ENCODE measurements at regions not wholly inside any gene's neighbourhood (a gene's known extent, or its start where the extent isn't known, plus 50 kb on each side); places are given as distances from the start of the nearest gene placed in this dataset.

DNA sequence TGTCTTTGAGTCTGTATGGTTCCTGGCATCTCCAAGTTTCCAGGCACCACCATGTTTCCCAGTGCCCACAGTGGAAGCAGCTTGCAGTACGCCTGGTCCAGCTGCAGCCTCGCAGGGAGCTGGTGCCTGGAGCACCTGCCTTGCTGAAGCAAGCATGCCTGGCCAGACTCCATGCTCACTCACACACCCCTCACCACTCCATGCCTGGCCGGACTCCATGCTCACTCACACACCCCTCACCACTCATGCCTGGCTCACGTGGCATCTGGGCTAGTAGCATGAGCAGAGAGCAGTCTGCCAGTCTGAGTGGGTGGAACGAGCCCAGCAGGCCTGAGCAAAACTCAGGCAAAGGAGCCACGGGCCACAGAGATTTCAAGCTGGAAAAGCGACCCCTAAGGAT, 214.3 kb downstream of the TFAP2C start:
- TF ChIP-seq, protein P1, sequence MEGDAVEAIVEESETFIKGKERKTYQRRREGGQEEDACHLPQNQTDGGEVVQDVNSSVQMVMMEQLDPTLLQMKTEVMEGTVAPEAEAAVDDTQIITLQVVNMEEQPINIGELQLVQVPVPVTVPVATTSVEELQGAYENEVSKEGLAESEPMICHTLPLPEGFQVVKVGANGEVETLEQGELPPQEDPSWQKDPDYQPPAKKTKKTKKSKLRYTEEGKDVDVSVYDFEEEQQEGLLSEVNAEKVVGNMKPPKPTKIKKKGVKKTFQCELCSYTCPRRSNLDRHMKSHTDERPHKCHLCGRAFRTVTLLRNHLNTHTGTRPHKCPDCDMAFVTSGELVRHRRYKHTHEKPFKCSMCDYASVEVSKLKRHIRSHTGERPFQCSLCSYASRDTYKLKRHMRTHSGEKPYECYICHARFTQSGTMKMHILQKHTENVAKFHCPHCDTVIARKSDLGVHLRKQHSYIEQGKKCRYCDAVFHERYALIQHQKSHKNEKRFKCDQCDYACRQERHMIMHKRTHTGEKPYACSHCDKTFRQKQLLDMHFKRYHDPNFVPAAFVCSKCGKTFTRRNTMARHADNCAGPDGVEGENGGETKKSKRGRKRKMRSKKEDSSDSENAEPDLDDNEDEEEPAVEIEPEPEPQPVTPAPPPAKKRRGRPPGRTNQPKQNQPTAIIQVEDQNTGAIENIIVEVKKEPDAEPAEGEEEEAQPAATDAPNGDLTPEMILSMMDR (IDR thresholded peaks at IDR 0.05; ENCODE audit: control extremely low read depth, extremely low read depth, low read depth, missing control alignments), result no peak
- no peak for DNase-seq (ENCODE audit: extremely low spot score)
- CTCF ChIA-PET, result interaction anchor here (1.5 kb wide), 1 partner anchor 10 kb away, joined by 5 read pairs; no protein-coding TSS in a partner anchor
- POLR2A ChIA-PET, result no interaction called here

DNA sequence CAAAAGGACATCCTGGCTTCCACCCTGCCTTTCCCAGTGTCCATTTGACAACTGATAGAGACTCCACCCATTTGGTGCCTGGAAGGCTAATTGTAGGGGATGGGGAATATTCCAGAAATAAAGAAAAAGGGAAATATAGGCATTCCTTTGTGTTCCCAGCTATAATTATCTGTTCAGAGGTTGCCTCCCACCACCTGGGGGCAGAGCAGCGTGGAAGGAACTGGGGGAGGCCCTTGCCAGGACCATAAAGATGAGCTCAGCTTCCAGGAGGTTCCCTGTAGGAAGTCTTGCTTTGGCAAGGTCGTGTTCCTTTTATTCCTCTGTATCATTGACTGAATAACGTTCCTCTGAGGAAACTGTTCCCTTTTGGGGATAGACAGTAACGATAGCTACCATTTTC, 214.7 kb downstream of the TFAP2C start:
- TF ChIP-seq, protein P1 (IDR thresholded peaks at IDR 0.05; ENCODE audit: control extremely low read depth, extremely low read depth, low read depth, missing control alignments), result no peak
- ChIA-PET POLR2A (no interaction called here), CTCF (interaction anchor here (1.5 kb wide), 1 partner anchor 10 kb away, joined by 5 read pairs; no protein-coding TSS in a partner anchor)
- DNase-seq (ENCODE audit: extremely low spot score), result no peak

DNA sequence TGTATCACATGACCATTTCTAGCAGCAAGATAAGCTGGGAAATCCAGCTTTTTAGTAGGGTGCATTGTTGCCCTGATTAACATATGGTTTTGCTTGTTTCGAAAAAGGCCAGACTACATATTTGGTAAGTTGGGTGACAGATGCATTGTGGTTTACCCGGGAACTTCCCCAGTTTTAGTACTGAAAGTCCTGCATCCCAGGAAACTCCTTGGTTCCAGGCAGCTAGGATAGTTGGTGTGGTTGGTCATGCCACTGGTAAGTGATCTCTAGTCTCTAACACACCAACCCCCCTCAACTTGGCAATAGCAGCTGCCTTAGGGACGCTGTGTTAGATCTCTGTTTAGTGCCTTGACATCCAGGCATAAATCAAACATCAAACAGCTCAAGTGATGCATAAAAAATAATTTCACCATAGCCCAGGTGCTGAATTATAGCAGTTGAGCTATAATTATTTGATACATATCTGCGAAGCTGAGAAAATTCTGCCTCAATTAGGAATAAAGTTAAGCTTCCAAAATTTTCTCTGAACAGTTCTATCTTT, 216.5 kb downstream of the TFAP2C start:
- ChIA-PET POLR2A (no interaction called here), CTCF (interaction anchor here (0.9 to 1.8 kb wide), 3 partner anchors 9 to 22 kb away, joined by 3 to 5 read pairs (median 3); no protein-coding TSS in a partner anchor)

DNA sequence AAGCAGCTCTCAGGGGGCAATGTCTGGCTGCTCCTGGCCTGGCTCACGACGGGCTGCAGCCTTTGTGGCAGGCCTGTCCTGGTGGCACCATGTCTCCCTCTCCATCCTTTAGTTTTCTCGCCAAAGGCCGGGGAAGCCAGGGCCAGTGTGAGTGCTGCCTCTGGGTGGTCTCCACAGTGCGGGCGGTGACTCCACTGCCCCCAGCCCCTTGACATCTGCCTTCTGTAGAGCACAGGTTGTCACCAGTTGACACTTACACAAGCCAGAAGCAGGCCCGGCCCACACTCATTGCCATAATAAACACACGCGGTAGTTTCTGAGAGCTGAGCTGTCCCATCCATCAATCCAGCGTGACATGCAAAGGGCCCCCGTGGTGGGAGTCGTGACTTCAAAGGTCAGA, 219.5 kb downstream of the TFAP2C start:
- no peak for DNase-seq (ENCODE audit: extremely low spot score)
- ChIA-PET CTCF (no interaction called here), POLR2A (no interaction called here)
- TF ChIP-seq, protein P1 (IDR thresholded peaks at IDR 0.05; ENCODE audit: control extremely low read depth, extremely low read depth, low read depth, missing control alignments), result no peak

More for the DNA sequence above, 216.5 kb downstream of the TFAP2C start:
- TF ChIP-seq, protein P1 (IDR thresholded peaks at IDR 0.05; ENCODE audit: control extremely low read depth, extremely low read depth, low read depth, missing control alignments), result no peak
- DNase-seq (ENCODE audit: extremely low spot score), result no peak

DNA sequence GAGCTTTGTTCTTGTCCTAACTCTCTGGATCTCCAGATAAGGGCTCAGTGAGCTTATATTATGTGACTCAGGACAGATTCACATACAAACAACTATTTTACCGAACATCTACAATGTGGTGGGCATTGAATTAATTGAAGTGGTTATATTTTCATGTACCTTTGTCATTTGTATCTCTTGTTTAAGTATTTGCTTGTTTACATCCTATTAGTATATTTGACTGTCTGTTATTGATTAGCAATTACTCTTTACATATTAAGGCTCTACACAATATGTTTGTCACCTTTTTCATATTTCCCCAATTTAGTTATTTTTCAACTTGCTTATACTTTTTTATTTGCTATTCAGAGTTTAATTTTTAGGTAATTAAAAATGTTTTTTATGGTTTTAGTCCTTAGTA, 222.4 kb downstream of the TFAP2C start:
- TF ChIP-seq, protein P1 (IDR thresholded peaks at IDR 0.05; ENCODE audit: control extremely low read depth, extremely low read depth, low read depth, missing control alignments), result no peak
- DNase-seq (ENCODE audit: extremely low spot score), result no peak
- CTCF ChIA-PET, result no interaction called here
- POLR2A ChIA-PET, result no interaction called here

DNA sequence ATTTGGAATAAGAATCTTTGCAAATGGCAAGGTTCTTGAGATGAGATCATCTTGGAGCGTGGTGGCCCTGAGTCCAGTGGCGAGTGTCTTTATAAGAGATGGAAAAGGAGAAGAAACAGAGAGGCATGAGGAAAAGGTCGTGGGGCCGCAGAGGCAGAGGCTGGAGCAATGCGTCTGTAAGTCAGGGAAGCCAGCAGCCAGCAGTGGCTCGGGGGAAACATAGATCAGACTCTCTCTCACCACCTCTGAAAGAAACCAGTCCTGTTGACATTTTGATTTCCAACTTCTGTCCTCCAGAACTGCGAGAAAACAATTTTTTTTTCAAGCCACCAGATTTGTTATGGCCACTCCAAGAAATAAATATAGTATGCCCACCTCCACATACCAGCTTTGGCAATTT, 226.6 kb downstream of the TFAP2C start:
- TF ChIP-seq, protein P1 (IDR thresholded peaks at IDR 0.05; ENCODE audit: control extremely low read depth, extremely low read depth, low read depth, missing control alignments), result no peak
- CTCF ChIA-PET, result no interaction called here
- DNase-seq (ENCODE audit: extremely low spot score), result no peak
- POLR2A ChIA-PET, result no interaction called here
